ENCODE measurements at regions not wholly inside any gene's neighbourhood (a gene's known extent, or its start where the extent isn't known, plus 50 kb on each side); places are given as distances from the start of the nearest gene placed in this dataset.

GRCh38 chr7:13692548-13692947 is 296.9 kb downstream of the ETV1 start:
- TF ChIP-seq POLR2A (IDR thresholded peaks at IDR 0.05; ENCODE audit: borderline replicate concordance, extremely low read depth, insufficient read depth, insufficient read length): no peak
- TF ChIP-seq CTCF (IDR thresholded peaks at IDR 0.05 in 2 of 3, conservative IDR thresholded peaks at IDR 0.05 in 1 of 3; ENCODE audit: borderline replicate concordance in 1 of 3, insufficient read depth in 1 of 3, low read depth in 2 of 3, low read length in 2 of 3): no peak
- no peak for TF ChIP-seq POLR2AphosphoS5 (IDR thresholded peaks at IDR 0.05; ENCODE audit: low read depth, low read length)
- no peak for TF ChIP-seq ZFX (IDR thresholded peaks at IDR 0.05)
- no peak for TF ChIP-seq ATF3 (IDR thresholded peaks at IDR 0.05)
- no peak for TF ChIP-seq SP1 (IDR thresholded peaks at IDR 0.05; ENCODE audit: low read depth)
- no peak for TF ChIP-seq EZH2 (IDR thresholded peaks at IDR 0.05)
- no peak for TF ChIP-seq RAD21 (IDR thresholded peaks at IDR 0.05; ENCODE audit: low read depth)
- no peak for TF ChIP-seq ELF1 (IDR thresholded peaks at IDR 0.05; ENCODE audit: borderline replicate concordance, low read depth)
- TF ChIP-seq ZNF274 (IDR thresholded peaks at IDR 0.05; ENCODE audit: low read depth, low read length): no peak
- TF ChIP-seq FOSL1 (IDR thresholded peaks at IDR 0.05; ENCODE audit: low read depth): no peak
- TF ChIP-seq EZH2phosphoT487 (IDR thresholded peaks at IDR 0.05; ENCODE audit: borderline replicate concordance): no peak
- no peak for TF ChIP-seq MAX (IDR thresholded peaks at IDR 0.05)

Data from HCT116 (cell line).